ENCODE measurements at regions not wholly inside any gene's neighbourhood (a gene's known extent, or its start where the extent isn't known, plus 50 kb on each side); places are given as distances from the start of the nearest gene placed in this dataset.
"Not testable (repeated sequence)": the region's sequence is repeated elsewhere in the genome, so short reads cannot be mapped to it uniquely, and the experiment has no call there.

DNA sequence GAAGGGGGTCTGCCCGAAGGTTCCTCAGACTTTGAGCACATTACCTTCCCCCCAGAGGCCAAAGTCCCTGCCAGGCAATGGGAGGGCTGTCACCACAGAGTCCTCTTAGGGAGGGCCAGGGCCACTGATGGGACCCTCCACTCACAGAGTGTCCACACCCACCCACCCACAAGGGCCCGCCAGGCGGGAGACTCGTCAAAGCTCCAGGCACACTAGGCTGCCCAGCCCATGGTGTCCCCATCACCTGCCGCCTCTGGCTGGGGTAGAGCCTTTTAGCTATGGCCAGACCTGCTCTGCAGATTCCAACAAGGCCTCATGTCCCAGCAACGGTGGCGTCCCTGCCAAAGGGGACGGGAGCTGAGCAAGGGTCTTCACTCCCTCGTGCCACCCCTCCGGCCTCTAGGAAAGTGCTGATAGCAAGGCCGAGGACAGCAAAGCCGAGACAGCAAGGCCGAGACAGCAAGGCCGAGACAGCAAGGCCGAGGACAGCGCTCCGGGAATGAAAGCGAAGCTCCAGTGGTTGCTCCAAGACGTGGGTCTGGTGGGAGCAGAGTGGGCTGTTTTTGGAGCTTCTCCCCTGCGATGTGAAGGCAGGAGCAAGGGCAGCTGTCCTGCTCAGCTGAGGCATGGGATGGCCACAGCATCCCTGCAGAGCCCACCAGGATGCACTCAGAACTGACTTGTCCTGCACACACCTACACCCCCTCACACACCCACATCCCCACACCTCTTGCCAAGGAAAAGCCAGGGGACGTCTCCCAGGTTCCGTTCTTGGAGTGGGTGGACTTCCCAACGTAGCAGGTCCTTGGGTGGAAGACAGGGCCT is 123.4 kb downstream of the CRYAA start:
- TF ChIP-seq GATA1 (IDR thresholded peaks at IDR 0.05; ENCODE audit: low read depth, low read length), result no peak
- no peak for TF ChIP-seq POLR2A (IDR thresholded peaks at IDR 0.05; ENCODE audit: low read length)
- no peak for DNase-seq

DNA sequence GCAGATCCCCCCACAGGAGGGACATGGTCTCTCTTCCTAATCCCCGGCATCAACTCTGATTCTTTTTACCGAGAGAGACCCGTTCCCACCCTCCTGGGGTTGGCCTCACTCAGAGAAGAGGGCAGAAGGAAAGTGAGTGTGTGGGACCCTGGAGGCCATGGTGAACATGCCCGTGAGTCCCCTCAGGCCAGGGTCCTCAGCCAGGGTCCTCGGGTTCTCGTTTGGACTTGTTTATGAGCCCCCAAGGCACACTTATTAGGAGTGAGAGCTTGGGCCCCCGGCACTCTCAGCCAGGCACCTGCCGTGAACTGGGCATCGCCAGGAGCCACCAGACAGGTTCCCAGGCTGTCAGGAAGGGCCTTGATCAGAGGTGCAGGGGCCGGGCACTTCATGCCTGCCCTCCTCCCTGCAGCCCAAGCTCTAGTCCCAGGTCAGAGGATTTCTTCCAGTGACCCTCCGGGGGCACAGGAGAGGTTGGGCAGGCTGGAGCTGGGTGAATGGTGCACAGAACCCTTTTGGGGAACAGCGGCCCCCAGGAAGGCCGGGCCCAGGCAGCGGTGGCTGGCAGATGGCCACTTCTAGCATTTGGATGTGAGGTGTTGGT is 122.6 kb downstream of the CRYAA start:
- DNase-seq, result no peak
- TF ChIP-seq GATA1 (IDR thresholded peaks at IDR 0.05; ENCODE audit: low read depth, low read length), result no peak
- no peak for TF ChIP-seq POLR2A (IDR thresholded peaks at IDR 0.05; ENCODE audit: low read length)

DNA sequence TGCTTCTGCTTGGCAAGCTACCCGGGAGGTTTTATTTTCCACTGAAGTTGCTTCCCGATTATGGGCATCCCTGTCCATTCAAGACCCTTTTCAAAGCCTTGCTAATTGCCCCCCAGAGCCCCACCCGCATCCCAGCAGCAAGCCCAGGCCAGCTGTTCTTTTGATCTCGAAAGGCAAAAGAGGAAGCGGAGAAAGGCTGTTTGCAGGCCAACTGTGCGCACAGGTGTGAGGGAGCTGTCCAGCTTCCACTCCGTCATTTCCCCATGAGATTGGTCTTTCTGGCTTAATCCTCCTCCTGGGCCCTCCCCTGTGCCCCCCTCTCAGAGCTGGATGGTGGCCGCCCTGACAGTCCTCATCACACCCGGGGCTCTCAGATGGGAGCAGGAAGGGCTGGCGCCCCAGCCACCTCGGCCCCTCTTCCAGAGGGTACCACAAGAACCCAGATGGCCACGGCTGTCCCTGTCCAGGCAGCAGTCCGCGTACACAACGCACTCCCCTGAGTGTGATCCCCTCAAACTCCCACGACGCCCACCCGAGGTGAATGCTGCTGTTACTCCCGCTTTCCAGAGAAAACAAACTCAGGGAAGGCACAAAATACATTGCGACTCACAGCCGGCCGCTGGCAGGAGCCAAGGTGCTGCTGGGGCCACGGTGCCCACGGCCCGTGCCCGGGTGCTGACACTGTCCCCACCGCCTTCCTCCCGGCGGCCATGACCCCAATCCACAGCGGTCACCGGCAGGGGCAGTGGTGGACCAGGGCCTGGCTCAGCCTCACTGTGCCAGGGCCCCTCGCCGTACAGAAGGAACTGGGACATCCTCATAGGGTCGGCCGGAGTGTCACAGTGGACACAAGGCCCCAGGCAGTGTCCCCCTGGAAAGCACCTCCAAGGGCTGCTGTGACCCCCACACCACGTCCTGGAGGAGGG is 121.9 kb downstream of the CRYAA start:
- no peak for DNase-seq
- TF ChIP-seq POLR2A (IDR thresholded peaks at IDR 0.05; ENCODE audit: low read length) (no peak), GATA1 (IDR thresholded peaks at IDR 0.05; ENCODE audit: low read depth, low read length) (no peak)

DNA sequence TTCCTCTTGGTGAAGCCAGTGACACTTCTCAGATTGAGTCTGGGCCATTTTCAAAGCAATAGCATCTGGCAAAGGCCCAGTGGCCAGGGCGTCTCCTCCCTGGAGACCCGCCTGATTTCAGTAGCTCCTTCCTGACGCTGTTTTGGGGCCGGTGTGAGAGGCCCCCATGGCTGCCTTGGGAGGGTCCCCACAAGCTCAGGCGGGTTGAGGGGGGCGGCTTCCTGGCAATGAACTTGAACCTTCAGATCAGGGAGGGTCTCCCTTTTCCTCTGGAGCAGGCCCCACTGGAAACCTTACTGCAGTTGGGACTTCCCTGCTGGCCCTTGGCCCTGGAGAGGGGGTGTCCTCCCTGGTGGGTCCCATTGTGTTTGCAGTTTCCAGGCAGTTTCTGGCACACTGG is 121.2 kb downstream of the CRYAA start:
- no peak for DNase-seq
- TF ChIP-seq POLR2A (IDR thresholded peaks at IDR 0.05; ENCODE audit: low read length) (no peak), GATA1 (IDR thresholded peaks at IDR 0.05; ENCODE audit: low read depth, low read length) (no peak)

DNA sequence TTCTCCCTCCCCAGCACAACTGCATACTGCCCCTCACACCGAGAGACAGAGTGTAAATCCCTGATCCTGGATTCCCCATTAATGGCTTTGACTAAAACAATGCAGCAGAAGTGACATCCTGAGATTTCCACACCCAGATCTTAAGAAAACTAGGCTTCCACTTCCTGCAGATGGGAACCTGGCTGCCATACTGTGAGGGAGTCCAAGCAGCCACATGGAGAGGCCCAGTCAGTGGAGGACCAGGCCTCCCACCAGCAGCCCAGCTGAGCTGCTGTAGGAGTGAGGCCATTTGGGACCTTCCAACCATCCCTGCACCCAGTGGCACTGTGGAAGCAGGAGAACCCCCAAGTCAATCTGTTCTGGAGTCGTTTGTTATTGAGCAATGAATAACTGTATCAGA is 120.6 kb downstream of the CRYAA start:
- no peak for DNase-seq
- TF ChIP-seq POLR2A (IDR thresholded peaks at IDR 0.05; ENCODE audit: low read length) (no peak), GATA1 (IDR thresholded peaks at IDR 0.05; ENCODE audit: low read depth, low read length) (no peak)

DNA sequence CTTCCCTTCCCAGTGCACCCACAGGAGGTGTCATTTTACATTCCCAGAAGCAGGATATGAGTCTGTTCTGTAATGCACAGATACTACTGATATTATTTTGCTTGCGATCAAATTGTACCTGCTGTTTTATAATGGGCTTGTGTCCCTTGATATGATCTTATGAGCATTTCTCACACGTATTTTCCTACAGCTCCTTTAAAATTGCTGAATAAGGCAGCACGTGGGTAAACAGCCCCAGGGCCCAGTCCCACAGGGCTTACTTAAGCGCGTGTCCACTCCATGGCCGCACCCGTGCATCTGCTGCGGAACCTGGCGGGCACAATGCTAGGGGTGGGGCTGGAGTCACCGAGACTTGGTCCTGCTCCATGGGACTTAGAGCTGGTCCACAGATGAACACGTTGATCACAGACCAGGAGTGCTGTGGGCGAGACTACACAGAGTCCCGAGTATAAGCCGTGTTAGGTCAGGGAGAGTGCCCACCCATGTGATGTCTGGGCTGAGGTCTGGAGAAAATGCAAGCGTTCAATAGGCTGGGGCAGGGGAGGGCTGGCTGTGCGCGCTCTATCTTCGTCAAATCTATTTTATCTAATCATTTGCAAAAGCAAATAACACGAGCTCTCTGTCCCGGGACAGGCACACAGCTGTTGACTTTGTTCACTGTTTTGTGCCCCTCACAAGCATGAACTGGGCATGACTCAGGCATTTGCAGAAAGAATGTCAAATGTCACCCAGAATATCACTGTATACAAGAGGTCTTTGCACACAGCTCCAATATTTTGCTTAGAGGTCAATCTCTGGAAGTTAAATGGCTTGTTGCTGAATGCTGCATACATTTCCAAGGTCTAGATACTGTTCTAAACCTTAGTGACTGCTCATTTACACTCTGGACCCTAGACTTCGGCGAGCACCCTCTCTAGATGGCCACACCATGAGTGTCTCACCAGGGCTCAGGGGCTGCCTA is 119.3 kb downstream of the CRYAA start:
- DNase-seq, result no peak
- TF ChIP-seq POLR2A (IDR thresholded peaks at IDR 0.05; ENCODE audit: low read length) (no peak), GATA1 (IDR thresholded peaks at IDR 0.05; ENCODE audit: low read depth, low read length) (no peak)

DNA sequence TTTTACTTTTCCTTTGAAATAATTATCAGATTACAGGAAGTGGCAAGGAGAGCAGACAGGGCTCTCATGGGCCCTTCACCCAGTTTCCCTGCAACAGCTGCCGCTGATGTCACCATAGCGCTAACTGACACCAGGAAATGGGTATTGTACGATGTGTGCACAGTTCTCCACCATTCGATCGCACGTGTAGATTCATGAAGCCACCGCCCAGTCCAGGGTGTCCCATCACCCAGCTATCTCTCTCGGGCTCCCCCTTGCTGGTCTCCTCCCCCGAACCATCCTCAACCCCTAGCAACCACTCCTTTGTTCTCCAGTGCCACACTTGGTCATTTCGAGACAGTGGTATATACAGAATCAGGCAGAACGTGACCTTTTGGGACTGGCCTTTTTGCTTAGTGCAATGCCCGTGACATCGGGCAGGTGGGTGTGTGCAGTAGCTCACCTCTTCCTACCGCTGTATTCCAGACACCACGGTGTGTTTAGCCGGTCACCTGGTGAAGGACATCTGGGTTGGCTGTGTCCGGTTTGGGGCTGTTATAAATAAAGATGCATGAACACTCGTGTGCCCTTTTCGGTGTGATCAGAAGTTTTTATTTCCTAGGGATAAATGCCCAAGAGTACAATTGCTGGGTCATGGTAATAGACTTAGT is 118.4 kb downstream of the CRYAA start:
- no peak for TF ChIP-seq GATA1 (IDR thresholded peaks at IDR 0.05; ENCODE audit: low read depth, low read length)
- no peak for TF ChIP-seq POLR2A (IDR thresholded peaks at IDR 0.05; ENCODE audit: low read length)
- DNase-seq, result no peak

DNA sequence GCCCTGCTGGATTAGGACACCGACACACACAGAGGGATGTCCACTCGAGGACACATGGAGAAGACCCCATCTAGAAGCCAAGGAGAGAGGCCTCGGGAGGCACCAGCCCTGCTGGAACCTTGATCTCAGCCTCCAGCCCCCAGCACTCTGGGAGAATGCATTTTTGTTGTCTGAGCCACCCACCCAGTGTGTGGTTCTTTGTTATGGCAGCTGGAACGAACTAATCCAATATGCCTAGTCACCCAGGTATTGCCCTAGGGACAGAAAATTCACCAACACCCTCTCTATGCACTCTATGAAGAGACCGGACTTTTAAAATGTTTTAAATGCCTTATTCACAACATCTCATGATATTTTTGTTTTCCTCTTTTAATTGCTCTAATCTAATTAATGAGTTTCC is 117.4 kb downstream of the CRYAA start:
- DNase-seq, result no peak
- TF ChIP-seq GATA1 (IDR thresholded peaks at IDR 0.05; ENCODE audit: low read depth, low read length) (no peak), POLR2A (IDR thresholded peaks at IDR 0.05; ENCODE audit: low read length) (no peak)

DNA sequence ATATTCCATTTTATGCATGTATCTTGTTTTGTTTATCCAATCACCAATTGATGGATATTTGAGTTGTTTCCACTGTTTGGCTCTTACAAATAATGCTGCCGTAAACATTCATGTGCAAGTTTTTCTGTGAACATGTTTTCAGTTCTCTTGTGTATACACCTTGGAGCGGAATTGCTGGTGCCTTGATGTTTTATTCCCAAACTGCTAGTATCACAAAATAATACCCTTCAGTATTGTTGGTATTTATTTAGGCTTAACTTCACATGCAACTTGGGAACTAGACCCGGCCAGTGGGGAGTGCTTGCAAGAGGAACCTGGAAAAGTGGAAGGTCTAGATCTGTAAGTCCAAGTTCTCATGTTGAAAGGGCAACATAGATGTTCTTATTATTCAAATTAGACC is 115.9 kb downstream of the CRYAA start:
- TF ChIP-seq GATA1 (IDR thresholded peaks at IDR 0.05; ENCODE audit: low read depth, low read length), result no peak
- no peak for TF ChIP-seq POLR2A (IDR thresholded peaks at IDR 0.05; ENCODE audit: low read length)
- no peak for DNase-seq

DNA sequence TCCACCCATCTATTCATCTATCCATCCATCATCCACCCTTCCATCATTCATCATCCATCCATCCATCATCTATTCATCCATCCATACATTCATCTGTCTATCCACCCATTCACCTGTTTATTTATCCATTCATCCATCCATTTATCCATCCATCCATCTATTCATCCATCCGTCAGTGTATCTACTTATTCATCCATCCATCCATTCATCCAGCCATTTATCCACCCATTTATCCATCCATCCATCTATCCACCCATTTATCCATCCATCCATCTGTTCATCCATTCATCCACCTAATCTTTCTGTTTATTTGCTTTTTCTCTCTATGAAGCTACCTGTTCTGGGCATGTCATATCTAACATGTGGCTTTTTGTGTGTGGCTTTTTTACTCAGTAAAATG is 115.4 kb downstream of the CRYAA start:
- TF ChIP-seq POLR2A (IDR thresholded peaks at IDR 0.05; ENCODE audit: low read length) (no peak), GATA1 (IDR thresholded peaks at IDR 0.05; ENCODE audit: low read depth, low read length) (no peak)
- DNase-seq, result no peak

DNA sequence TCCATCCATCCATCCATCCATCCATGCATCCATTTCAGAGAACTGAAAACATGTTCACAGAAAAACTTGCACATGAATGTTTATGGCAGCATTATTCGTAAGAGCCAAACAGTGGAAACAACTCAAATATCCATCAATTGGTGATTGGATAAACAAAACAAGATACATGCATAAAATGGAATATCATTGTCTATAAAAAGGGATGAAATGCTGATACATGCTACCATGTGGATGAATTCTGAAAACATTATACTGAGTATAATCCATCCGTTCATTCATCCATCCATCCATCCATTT is 115.1 kb downstream of the CRYAA start:
- DNase-seq, result not testable (repeated sequence)

DNA sequence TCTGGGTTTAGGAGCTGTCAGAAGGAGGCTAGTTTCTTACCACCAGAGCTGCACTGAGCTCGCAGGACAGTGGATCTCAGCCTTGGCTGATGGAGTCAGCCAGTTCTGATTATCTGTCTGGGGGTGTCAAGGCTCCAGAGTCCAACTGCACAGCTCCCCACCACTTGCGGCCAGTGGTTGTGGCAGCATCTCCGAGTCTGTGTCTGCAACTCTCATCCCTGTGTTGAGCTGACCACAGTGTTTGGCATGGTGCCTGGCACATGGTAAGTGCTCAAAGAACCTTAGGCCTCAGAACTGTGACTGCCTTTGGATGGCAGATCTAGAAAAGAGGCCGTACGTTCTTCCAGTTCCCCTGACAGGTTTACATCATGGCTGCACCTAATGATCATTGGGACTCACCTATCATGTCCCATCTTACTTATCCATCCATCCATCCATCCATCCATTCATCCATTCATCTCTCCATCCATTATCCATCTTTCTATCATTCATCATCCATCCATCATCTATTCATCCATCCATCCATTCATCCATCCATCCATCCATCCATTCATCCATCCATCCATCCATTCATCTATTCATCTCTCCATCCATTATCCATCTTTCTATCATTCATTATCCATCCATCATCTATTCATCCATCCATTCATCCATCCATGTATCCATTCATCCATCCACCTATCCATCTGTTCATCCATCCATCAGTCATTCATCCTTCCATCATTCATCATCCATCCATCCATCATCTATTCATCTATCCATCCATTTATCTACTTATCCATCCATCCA is 114.5 kb downstream of the CRYAA start:
- no peak for DNase-seq
- TF ChIP-seq GATA1 (IDR thresholded peaks at IDR 0.05; ENCODE audit: low read depth, low read length) (no peak), POLR2A (IDR thresholded peaks at IDR 0.05; ENCODE audit: low read length) (no peak)
